Stimulated activated CD8-positive, alpha-beta memory T cell treated with anti-CD3 and anti-CD28 coated beads, Interleukin-12 subunit alpha, Interleukin-12 subunit beta, amount 100 ng/mL, for 4 hours (primary cell): ENCODE measurements at regions not wholly inside any gene's neighbourhood (a gene's known extent, or its start where the extent isn't known, plus 50 kb on each side); places are given as distances from the start of the nearest gene placed in this dataset.

Source experiments
- DNase-seq: peaks from one replicate; pipeline ENCODE4 v3.0.0-alpha.2; 2020; ENCODE audit warnings: low read depth

DNA sequence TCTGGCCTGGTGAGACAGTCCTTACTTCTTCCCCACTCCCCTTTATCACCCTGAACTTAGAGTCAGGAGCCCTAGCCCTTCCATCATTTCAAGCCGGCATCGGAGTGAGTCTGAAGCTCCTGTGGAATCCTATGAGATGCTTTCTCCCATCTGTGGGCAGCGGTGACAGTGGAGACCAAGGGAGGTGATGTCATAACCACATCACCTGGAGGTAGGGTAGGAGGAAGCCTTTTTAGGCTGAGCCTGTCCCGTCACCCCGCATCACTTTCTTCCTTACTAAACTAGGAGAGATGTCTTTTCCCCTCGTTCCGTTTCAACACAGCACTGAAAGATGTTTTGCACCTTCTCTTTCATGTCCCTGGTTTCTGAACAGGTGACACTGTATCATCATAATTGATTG is 124.1 kb upstream of the WWC1 start:
- no peak for DNase-seq

DNA sequence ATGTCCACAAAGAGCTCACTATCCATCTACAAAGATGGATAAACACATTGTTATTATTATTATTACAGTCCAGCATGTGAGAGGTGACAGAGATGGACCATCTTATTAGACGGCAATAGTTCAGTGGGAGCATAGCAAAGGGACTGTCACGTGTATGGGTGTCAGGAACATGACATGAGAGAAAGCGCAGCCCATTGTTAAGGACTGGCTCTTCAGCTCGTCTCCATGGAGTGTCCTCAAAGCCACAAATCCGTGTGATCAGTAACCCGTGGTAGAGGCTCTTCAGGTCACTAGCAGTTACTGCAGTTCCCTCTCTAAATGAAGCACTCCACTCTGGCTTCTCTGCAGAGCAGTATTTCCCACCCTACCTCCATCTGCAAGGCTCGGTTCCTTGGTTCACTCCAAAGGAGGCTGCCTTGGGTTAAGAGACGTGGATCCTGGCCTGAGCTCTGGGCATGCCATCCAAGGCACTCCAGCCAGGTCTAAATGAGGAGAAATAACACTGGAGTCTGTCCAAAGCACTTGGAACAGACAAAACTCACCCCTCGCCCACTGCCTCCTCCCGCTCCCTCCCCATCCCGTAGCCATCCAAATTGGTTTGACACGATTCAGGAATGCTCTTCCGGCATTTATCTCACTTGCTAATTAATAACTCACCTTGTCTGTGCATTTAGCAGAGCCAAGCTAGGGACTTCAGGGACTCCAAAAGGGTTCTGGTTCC is 122.3 kb upstream of the WWC1 start:
- DNase-seq: no peak

DNA sequence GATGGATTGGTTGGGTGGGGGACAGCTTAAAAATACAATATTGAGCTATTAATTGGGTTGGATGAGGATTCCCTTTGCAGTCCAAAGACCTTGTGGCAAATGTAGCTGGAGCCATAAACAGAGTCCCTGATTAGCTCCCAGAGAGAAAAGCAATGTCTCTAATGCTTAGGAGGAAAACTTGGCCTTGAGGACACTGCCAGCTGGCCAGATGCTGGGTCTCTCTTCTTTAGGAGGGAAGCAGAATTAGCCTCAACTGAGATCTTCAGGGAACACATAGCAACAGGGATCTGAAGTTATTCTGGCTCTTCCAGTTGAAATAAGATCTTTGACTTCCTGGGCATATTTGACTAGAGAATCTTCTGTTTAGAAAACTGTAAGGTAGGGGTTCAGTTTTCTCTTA is 121.7 kb upstream of the WWC1 start:
- DNase-seq: no peak

DNA sequence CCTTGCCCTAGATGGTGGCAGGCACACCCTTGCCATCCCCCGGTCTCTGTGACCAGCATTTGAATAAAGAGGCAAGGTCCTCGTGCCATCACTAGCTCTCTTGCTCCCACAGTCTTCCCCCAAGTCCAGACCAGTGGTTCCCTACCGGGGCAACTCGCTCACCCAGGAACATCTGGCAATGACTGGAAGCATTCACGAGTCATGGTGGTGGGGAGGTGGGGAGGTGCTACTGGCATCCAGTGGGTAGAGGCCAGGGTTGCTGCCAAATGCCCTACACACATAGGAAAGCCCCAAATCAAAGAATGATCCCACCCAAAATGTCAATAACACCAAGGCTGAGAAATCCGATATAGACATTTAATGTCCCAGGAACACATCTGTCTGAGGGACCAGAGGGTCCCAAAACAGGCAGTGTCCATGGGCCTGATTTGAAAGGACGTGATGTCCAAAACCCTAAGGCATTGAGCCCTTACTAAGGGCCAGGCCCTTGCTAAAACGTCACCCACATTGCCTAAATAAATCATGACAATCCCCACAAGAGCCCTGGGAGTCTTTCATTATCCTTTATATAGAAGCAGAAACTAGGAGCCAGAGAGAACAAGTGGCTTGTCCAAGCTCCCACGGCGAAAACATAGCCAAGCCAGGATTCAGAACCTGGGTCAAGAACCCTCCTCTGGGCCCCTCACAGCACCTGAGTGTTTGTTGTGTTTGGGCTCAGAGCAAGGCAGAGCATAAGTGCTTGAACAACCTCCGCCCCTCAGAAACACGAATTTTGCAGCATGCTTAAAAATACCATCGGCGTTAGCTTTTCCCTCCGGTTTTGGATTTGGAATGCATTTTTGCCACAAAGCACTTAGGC is 119.3 kb upstream of the WWC1 start:
- no peak for DNase-seq

DNA sequence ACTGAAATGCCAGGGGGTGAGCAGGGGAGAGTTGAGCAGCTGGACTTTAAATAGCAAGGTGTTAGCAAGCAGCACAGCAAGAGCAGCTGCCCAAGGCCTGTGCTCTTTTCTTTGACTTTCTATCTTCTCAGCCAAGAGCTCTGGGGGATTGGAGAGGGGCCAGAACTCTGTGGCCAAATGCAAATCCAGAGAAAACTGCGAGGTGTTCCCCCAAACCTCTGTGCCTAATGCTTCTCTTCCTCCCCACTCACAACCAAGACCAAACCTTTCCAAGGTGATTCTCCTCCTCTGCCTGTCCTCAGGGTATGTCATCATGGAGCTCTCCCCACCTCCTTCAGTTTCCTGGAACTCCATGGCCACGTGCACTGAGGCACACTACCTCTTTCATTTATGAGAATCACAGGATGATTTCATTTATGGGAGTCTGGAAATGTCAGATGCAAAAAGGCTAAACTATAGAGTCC is 118.7 kb upstream of the WWC1 start:
- DNase-seq: no peak

DNA sequence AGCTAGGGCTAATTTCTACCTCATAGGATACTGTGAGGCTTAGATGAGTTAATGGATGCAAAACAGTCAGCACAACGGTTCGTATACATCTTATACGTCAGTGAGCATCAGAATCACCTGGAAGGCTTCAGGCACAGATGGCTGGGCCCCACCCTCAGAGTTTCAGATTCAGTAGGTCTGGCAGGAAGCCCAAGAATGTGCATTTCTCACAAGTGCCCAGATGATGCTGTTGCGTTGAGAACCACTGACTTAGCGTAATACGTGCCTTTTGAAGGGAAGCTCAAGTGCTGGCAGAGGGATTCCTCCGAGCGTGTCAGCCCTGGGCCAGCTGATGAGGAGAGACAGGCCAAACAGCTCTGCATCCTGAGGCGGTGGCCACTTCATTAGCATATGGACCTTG is 117.1 kb upstream of the WWC1 start:
- DNase-seq: no peak

DNA sequence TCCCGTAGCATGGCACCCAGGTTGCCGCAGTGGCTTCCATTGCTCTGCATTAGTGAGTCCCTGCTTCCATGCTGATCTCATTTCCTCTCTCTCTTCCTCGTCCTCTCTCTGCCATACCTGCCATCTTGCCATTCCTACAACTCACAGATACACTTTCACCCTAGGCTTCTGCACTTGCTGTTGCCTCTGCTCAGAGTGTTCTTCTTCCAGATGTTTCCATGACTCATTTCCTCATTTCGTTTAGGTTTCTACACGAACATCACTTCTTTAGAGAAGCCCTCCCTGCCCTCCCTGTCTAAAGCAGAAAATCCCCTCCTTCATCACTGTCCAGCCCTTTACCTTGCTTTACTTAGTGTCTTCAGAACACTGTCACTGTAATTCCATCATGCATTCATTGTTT is 115.2 kb upstream of the WWC1 start:
- DNase-seq: no peak

DNA sequence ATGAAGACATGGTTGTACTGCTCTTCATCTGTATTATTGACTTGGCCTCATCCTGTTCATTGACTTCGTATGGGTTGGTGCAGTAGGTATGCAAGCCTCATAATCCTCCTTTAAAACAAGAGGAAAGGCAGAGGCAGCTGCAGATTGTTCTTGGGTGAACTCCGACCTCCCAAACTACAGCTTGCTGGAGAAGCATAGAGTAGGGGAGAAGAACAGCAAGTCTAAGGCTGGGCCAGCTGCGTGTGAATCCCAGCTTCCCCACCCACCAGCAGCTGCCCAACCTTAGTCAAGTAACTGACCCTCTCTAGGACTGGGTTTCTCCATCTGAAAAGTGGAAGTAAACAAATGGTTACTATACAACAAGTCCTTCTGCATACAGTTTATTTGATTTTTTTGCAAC is 114.5 kb upstream of the WWC1 start:
- DNase-seq: no peak

DNA sequence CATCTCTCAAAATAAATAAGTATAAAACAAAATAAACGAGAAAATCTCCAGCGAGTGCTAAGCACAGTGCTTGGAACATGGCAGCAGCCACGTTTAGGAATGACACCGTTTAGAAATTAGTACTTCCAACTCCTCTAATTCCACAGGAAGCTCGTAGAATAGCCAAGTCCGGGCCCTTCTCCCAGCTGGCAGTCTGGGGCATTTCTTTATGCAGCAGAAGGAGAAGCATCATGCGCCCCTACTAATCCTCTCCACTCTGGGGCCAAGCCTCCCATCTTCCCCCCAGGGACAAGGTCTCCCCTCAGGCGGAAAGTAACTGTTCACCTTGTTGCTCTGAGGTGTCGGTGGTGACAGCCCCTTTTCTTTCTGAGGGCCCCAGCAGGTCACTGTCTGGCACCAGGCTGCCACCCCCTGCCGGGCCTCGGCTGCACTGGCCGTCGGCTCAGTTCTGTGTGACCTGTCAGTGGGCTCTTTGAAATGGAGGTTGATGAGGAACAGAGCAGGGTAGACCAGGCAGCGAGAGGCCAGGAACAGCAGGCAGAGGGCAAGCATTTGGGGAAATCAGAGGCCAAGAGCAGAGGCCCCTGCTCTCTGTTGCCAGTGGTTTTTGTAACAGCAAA is 113.5 kb upstream of the WWC1 start:
- DNase-seq: no peak

DNA sequence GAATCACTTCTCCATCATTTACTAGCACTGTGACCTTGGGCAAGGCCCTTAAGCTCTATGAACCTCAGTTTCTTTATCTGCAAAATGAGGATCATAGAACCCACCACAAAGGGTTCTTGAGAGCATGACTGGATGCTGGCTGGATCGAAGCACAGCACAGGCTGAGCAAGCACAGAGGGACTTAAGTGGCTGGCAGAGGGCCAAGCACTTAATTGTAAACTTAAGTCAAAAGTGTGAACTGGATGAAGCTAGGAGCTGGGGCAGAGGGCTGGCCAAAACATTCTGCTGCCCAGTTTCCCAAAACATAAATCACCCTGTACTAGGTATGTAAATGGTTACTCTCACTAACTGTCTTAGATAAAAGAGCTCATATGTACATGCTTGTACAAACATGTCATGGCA is 112.3 kb upstream of the WWC1 start:
- DNase-seq: no peak

DNA sequence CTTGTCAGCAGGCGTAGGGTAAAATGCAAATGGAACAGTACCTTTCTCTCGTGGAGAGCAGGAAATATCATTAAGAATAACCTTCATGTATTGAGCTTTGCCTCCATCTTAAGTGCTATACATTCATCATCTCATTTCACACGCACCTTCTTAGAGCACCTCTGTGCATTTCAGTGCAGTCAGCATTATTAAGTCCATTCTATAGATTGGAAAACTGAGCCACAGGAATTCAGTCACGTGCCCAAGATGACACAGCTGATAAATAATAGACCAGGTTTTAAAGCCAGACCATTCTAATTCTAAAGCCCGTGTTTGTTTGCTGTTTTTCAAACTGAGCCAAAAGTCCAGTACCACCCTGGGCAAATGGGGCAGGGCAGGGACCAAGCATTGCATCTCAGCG is 109.2 kb upstream of the WWC1 start:
- no peak for DNase-seq

DNA sequence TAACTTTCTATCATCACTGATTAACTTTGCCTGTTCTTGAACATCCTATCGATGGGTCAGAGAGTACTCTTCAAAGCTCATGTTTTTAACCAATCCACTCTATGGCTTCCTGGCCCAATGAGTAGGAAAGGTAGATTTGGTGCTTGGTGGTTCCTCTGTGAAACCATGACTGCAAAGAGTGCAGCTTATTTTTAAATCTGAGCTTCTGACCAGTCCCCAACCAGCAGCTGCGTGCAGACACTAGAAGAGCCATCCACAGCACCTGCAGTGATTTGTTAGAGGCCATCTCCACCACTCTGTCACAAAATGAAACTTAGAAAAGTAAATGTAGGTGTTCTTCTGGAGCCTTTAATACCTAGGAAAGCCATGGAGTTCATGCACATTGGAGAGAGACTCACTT is 107.3 kb upstream of the WWC1 start:
- DNase-seq: no peak

DNA sequence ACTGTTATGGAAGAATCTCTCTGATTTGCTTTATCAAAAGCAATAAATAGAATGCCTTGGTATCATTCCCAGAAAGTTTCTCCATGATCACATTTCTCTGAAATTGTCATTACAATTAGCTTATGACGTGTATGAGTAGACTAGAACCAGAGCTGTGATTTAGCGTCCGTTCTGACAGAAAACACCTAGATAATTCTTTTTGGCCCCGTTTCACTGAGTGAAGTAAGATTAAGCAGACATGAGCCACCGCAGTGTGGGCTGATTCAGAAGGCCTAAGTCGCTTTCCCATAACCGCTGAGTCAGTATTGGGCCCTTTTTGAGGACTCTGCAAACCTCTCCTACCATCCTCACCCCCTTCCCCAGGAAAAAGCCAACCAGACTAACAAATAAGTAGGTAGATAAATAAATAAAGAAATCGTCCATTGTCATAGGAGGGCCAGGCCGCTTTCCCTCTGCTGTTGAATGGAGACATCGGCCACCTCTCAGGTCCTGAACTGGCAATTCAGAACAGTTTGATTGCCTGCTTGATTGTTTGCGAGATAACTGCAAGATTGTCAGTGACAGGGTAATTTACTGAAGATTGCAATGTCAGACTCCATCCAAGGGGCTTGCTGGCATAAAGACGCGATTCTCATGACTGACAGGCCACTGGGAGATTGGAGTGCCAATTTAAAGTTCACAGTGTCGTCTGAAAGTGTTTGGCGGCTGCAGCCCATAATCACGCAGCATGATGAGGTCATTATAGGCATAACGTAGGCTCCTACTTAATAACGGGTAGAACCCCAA is 105.0 kb upstream of the WWC1 start:
- no peak for DNase-seq

DNA sequence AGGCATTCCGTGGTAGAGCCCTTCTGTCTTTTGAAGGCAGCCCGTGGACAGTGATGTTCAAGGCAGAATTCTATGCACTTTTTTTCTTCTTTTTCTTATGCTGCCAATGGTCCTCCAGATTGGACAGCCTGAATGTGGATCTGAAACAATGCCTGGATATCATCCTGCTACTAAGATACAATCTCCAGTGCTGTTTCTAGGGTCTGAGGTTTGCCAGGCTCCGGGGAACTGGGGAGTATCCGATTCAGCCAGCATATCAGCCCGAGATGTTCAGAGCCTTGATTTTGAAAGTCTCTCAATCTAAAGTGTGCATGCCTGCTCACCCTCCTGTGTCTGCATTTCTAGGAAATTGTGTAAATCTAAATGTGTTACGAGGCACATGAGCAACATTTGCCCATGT is 103.8 kb upstream of the WWC1 start:
- no peak for DNase-seq

DNA sequence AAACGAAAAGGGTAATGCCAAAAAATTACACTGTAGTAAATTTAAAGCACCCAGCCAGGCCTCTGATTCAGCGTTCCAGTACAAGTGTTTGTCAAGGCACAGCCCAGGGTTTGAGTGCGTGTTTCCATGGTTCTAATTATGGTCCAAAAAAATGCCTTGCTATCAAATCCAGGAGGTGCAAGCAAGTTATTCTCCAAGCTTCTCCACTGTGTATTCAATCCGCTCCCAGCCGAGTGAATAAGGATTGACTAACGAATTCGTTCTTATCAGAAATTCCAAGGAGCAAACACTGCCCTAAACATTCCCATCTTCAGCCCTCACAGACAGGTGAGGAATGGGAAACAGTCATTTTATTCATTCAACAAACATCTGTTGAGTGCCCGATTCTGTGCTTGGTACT is 103.3 kb upstream of the WWC1 start:
- DNase-seq: no peak

DNA sequence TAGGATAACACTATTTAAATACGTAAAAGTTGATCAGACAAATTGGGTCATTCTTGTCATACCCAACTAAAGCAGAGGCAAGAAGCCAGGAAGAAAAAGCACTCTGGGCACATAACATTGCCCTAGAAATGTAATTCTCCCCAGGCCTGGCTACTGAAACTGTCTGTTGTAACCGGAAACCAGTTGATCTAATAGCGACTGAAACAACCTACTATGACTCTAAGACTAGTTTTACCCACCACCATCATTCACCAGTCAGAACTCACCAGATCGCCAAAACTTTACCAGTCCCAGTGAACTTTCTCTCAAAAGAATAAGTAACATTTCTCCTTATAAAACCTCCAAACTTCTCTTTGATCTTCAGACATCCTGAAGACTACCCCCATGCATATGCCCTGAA is 99.3 kb upstream of the WWC1 start:
- DNase-seq: no peak

DNA sequence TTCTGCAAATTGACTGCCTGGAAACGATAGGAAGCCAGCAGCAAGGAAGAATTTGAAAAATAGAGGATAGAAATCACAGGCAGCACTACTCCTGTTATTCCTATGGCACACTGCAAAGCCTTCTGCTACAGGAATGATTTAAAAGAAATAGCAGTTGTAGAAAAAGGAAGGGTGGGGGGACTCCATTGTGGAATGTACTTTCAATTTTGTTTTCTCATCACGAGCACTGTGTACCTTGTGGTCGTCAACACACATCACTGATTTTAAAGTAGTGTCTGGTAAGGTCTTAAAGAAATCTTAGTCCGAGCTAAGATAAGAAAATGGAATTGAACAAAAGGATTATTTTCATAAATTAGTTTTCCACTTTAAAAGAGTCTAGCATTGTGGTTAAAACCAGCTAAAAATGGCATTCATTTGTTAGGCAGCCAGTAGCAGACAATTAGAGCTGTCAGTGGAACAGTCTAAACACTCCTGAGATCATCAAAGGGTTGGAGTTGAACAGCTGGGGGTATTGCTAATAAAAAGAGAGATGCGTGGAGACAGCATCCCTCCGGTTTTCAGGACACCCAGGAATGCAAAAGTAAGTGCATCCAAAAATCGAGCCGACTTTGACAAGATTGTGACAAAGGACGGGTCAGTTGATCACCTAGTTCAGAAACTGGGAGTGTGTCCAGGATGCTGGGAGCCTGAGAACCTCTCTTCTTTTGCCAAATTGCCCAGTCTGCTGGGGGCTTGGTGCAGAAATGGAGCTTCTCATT is 97.8 kb upstream of the WWC1 start:
- no peak for DNase-seq

DNA sequence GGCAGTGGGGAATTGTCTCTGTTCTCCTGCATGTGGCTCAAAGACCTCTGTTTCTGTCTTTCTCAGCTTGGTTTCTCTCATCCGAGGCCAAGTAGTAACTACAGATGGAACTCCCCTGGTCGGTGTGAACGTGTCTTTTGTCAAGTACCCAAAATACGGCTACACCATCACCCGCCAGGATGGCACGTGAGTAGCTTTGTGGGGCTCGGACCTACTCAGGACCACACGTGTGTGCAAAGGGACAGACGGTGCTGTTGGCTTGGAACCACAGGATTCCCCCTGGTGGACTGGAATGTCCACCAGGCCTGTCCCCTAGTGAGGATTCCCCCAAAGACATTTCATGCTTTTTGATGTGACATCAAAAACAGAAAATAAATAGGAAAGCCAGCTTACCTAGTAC is 96.3 kb upstream of the WWC1 start:
- DNase-seq: no peak

DNA sequence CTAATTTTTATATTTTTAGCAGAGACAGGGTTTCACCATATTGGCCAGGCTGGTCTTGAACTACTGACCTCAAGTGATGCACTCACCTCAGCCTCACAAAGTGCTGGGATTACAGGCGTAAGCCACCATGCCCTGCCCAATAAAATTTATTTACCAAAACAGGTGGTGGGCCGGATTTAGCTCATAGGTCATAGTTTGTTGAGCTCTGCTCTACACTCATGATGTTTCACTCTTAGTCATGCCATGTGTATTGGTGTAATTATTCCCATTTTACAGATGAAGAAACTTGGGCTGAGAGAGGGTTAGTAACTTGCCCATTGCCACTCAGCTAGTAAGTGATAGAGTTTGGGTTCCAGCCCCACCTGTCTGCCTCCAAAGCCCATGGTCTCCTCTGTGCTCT is 93.1 kb upstream of the WWC1 start:
- DNase-seq: no peak

DNA sequence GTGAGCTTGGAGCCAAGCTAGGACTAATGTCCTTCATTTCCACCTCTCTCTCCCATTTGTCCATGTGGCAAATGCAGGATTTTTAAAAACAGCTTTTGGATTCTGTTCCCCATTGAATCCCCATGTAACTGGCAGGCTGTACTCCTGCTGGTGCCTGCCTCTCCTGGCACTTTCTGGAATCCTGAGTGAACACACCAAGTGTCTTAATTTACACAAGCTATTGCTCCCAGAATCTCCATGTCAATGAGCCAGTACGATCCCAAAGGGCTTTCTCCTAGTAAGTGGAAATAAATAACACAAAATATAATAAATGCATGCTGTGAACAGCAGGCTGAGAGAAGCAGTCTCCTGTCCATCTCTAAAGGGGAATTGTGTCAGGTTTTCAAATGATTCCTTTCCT is 88.4 kb upstream of the WWC1 start:
- DNase-seq: no peak

DNA sequence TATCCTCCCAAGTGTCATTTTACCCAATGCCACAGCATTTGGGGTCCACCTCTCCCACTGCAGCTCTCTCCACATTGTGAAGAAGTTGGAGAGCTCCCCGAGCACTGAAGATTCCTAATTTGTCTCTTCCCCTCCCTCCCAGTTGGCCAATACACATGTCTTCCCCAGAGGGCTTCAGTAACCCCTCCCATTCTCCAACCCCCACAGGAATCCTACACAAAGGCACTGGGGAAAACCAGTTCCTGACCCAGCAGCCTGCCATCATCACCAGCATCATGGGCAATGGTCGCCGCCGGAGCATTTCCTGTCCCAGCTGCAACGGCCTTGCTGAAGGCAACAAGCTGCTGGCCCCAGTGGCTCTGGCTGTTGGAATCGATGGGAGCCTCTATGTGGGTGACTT is 87.3 kb upstream of the WWC1 start:
- DNase-seq: no peak
